Mesothelial cell of epicardium (in vitro differentiated cells): ENCODE measurements at regions not wholly inside any gene's neighbourhood (a gene's known extent, or its start where the extent isn't known, plus 50 kb on each side); places are given as distances from the start of the nearest gene placed in this dataset.
A peak's percentile ranks its signal among the peaks of the same experiment; 100 is the strongest.

Source experiments
- DNase-seq, 2 experiments: peaks; one replicate each; pipeline ENCODE4 v3.0.0; 2021; ENCODE audit warnings: low spot score in 2 of 2; ENCODE audit not compliant: unreplicated experiment in 2 of 2
- H3K27ac Mint-ChIP-seq: 2 replicates; pipeline ENCODE4 v1.8.0; 2021; ENCODE audit warnings: mixed read lengths
- H3K27me3 Mint-ChIP-seq: 2 replicates; pipeline ENCODE4 v1.8.0; 2021; ENCODE audit warnings: low read depth, mixed read lengths
- H3K36me3 Mint-ChIP-seq: 2 replicates; pipeline ENCODE4 v1.8.0; 2021; ENCODE audit warnings: mixed read lengths
- H3K4me1 Mint-ChIP-seq: 2 replicates; pipeline ENCODE4 v1.8.0; 2021; ENCODE audit warnings: mixed read lengths
- H3K4me3 Mint-ChIP-seq: 2 replicates; pipeline ENCODE4 v1.8.0; 2021; ENCODE audit warnings: mild to moderate bottlenecking, moderate library complexity, mixed read lengths
- H3K9me3 Mint-ChIP-seq: 2 replicates; pipeline ENCODE4 v1.8.0; 2021; ENCODE audit warnings: mixed read lengths
- CTCF ChIP-seq: fragments of 200-600 bp; sonication (generic); IDR thresholded peaks from one replicate; pipeline ENCODE4 v1.5.0; 2021; ENCODE audit warnings: antibody characterized with exemption; ENCODE audit not compliant: unreplicated experiment

GRCh38 chr3:154791611-154792010, 288.5 kb upstream of the MME start:
- Mint-ChIP-seq H3K36me3 (no peaks in the 10 kb centered on the region), H3K27me3 (peaks cover 65% of the 10 kb centered on the region), H3K9me3 (no peaks in the 10 kb centered on the region), H3K27ac (no peak overlapping the region), H3K4me3 (no peak overlapping the region), H3K4me1 (peaks cover 13% of the 10 kb centered on the region)
- DNase-seq: no peak
- no peak for TF ChIP-seq CTCF

- peaks cover 18% of the 10 kb centered on the region for H3K4me1 Mint-ChIP-seq
- no peak overlapping the region for H3K4me3 Mint-ChIP-seq
- DNase-seq: no peak
- no peaks in the 10 kb centered on the region for H3K36me3 Mint-ChIP-seq
- H3K27ac Mint-ChIP-seq: peak overlapping the region; percentile 36
- H3K27me3 Mint-ChIP-seq: peaks cover 70% of the 10 kb centered on the region
- no peak for TF ChIP-seq CTCF
- H3K9me3 Mint-ChIP-seq: no peaks in the 10 kb centered on the region
Measured at GRCh38 chr3:154786724-154787123, 293.4 kb upstream of the MME start.

- Mint-ChIP-seq H3K27me3 (peaks cover 77% of the 10 kb centered on the region), H3K27ac (no peak overlapping the region), H3K36me3 (no peaks in the 10 kb centered on the region), H3K4me3 (no peak overlapping the region), H3K4me1 (peaks cover 17% of the 10 kb centered on the region), H3K9me3 (no peaks in the 10 kb centered on the region)
- TF ChIP-seq CTCF: no peak
- no peak for DNase-seq
Measured at GRCh38 chr3:154783521-154783931, 296.6 kb upstream of the MME start.

- Mint-ChIP-seq H3K9me3 (no peaks in the 10 kb centered on the region), H3K4me3 (no peak overlapping the region), H3K27me3 (peaks cover 77% of the 10 kb centered on the region), H3K4me1 (peaks cover 17% of the 10 kb centered on the region), H3K36me3 (no peaks in the 10 kb centered on the region), H3K27ac (no peak overlapping the region)
- TF ChIP-seq CTCF: no peak
- DNase-seq: no peak
Measured at GRCh38 chr3:154783061-154783460, 297.1 kb upstream of the MME start.

- no peak for DNase-seq
- peaks cover 16% of the 10 kb centered on the region for H3K4me1 Mint-ChIP-seq
- peaks cover 82% of the 10 kb centered on the region for H3K27me3 Mint-ChIP-seq
- no peak overlapping the region for H3K27ac Mint-ChIP-seq
- H3K4me3 Mint-ChIP-seq: no peak overlapping the region
- H3K9me3 Mint-ChIP-seq: no peaks in the 10 kb centered on the region
- no peaks in the 10 kb centered on the region for H3K36me3 Mint-ChIP-seq
- TF ChIP-seq CTCF: no peak
Measured at GRCh38 chr3:154782151-154782550, 298.0 kb upstream of the MME start.

- no peak for DNase-seq
- Mint-ChIP-seq H3K4me1 (peaks cover 14% of the 10 kb centered on the region), H3K36me3 (no peaks in the 10 kb centered on the region), H3K27ac (no peak overlapping the region), H3K9me3 (no peaks in the 10 kb centered on the region), H3K27me3 (peaks cover 88% of the 10 kb centered on the region), H3K4me3 (no peak overlapping the region)
- TF ChIP-seq CTCF: no peak
Measured at GRCh38 chr3:154781595-154781994, 298.5 kb upstream of the MME start.
